B cell (primary cell): ENCODE measurements at regions not wholly inside any gene's neighbourhood (a gene's known extent, or its start where the extent isn't known, plus 50 kb on each side); places are given as distances from the start of the nearest gene placed in this dataset.

Experiments
- ATAC-seq: fragments of 200-7000 bp; cut with Tn5 transposase; one replicate; pipeline ENCODE4 v1.10.0; 2021; ENCODE audit warnings: low read depth, mild to moderate bottlenecking, moderate number of reproducible peaks, moderate library complexity
- CTCF ChIA-PET: fragments of 350-600 bp; sonication (Branson Sonifier 250); formaldehyde crosslinking; loops from one replicate; lab custom pipeline; 2021; ENCODE audit warnings: antibody characterized with exemption, inconsistent platforms; lab: Charles Lee
- POLR2A ChIA-PET: fragments of 350-600 bp; sonication (Branson Sonifier 250); formaldehyde crosslinking; loops from one replicate; lab custom pipeline; 2021; ENCODE audit warnings: antibody characterized with exemption; lab: Charles Lee
- DNase-seq: peaks from one replicate; pipeline ENCODE4 v3.0.0; 2013
- H2AFZ ChIP-seq: 2 replicates; pipeline ENCODE4 v1.6.1; 2012; ENCODE audit warnings: mild to moderate bottlenecking, low read depth, low read length; ENCODE audit not compliant: insufficient read depth, poor library complexity, severe bottlenecking
- H3K27ac ChIP-seq, 2 donors: 1 replicate in 1 of 2; 2 replicates in 1 of 2; pipeline ENCODE4 v1.5.1; 2012 to 2013; ENCODE audit warnings: low read length in 2 of 2, mild to moderate bottlenecking in 2 of 2, moderate library complexity in 1 of 2
- H3K27me3 ChIP-seq, 4 experiments: fragments of 200-600 bp in 1 of 4; sonication (generic) in 1 of 4; replicated peaks in 1 of 4; 1 replicate in 2 of 4; 2 replicates in 2 of 4; pipeline versions ENCODE4 v1.6.1 to v1.7.0; 2013 to 2016; ENCODE audit warnings: low read length in 3 of 4, mild to moderate bottlenecking in 2 of 4, mixed read lengths in 1 of 4, moderate library complexity in 1 of 4; ENCODE audit not compliant: insufficient read depth in 4 of 4, control insufficient read depth in 3 of 4; ENCODE audit errors: control extremely low read depth in 1 of 4
- H3K36me3 ChIP-seq, 2 experiments: replicated peaks in 1 of 2; 1 replicate in 1 of 2; 2 replicates in 1 of 2; pipeline versions ENCODE4 v1.6.1 to v1.7.1; 2013; ENCODE audit warnings: low read length in 1 of 2; ENCODE audit not compliant: insufficient read depth in 2 of 2, control insufficient read depth in 1 of 2; ENCODE audit errors: control extremely low read depth in 1 of 2, extremely low read depth in 1 of 2
- H3K4me1 ChIP-seq, 2 donors: fragments of 200-600 bp in 1 of 2; sonication (generic) in 1 of 2; 1 replicate in 1 of 2; 2 replicates in 1 of 2; pipeline versions ENCODE4 v1.5.1 to v1.6.1; 2013 to 2017; ENCODE audit warnings: low read length in 2 of 2; ENCODE audit not compliant: control insufficient read depth in 2 of 2, insufficient read depth in 2 of 2
- H3K4me2 ChIP-seq: replicated peaks from 2 replicates; pipeline ENCODE3; 2012; ENCODE audit warnings: mild to moderate bottlenecking, low read depth, low read length; ENCODE audit not compliant: poor library complexity, severe bottlenecking
- H3K4me3 ChIP-seq, 5 experiments: fragments of 200-600 bp in 1 of 5; sonication (generic) in 1 of 5; 1 replicate in 3 of 5; 2 replicates in 2 of 5; pipeline versions ENCODE4 v1.5.1 to v1.7.0; 2011 to 2016; ENCODE audit warnings: low read length in 4 of 5, mild to moderate bottlenecking in 4 of 5, low read depth in 2 of 5, control low read depth in 1 of 5, moderate library complexity in 1 of 5; ENCODE audit not compliant: insufficient read depth in 1 of 5; ENCODE audit errors: control extremely low read depth in 1 of 5, extremely low read depth in 1 of 5
- H3K79me2 ChIP-seq: fragments of 200-600 bp; sonication (generic); one replicate; pipeline ENCODE4 v1.6.0; 2016; ENCODE audit warnings: low read length; ENCODE audit not compliant: control insufficient read depth, insufficient read depth
- H3K9ac ChIP-seq: fragments of 200-600 bp; sonication (generic); 2 replicates; pipeline ENCODE4 v1.6.1; 2017; ENCODE audit warnings: mild to moderate bottlenecking, low read length, moderate library complexity
- H3K9me3 ChIP-seq, 3 donors: one replicate each; pipeline versions ENCODE4 v1.6.1 to v1.7.1; 2013; ENCODE audit warnings: low read length in 2 of 3; ENCODE audit not compliant: control insufficient read depth in 2 of 3, insufficient read depth in 1 of 3; ENCODE audit errors: control extremely low read depth in 1 of 3
- H4K20me1 ChIP-seq: 2 replicates; pipeline ENCODE4 v1.6.0; 2012; ENCODE audit warnings: mild to moderate bottlenecking, low read length; ENCODE audit not compliant: insufficient read depth, control insufficient read depth, poor library complexity, severe bottlenecking
- H3K27ac Mint-ChIP-seq: one replicate; pipeline ENCODE4 v1.8.0; 2021; ENCODE audit warnings: mixed read lengths
- H3K27me3 Mint-ChIP-seq: one replicate; pipeline ENCODE4 v1.8.0; 2021; ENCODE audit warnings: mixed read lengths
- H3K4me1 Mint-ChIP-seq: one replicate; pipeline ENCODE4 v1.8.0; 2021; ENCODE audit warnings: mixed read lengths
- H3K4me3 Mint-ChIP-seq: one replicate; pipeline ENCODE4 v1.8.0; 2021; ENCODE audit warnings: mixed read lengths
- H3K9me3 Mint-ChIP-seq: one replicate; pipeline ENCODE4 v1.8.0; 2022; ENCODE audit warnings: mixed read lengths; ENCODE audit not compliant: insufficient read depth
- CTCF ChIP-seq: fragments of 200-600 bp; IDR thresholded peaks from one replicate; pipeline ENCODE4 v1.8.0; 2022; ENCODE audit warnings: antibody characterized with exemption, mild to moderate bottlenecking
- EZH2 ChIP-seq: IDR thresholded peaks from 2 replicates; pipeline ENCODE4 v1.6.1; 2012; ENCODE audit warnings: borderline replicate concordance, low read depth, mild to moderate bottlenecking, moderate library complexity, low read length; ENCODE audit not compliant: insufficient read depth, poor library complexity, severe bottlenecking
- WGBS: methylation state at CpG from one replicate; pipeline ENCODE4 v1.1.5; 2013; ENCODE audit warnings: missing lambda C conversion rate; ENCODE audit not compliant: insufficient coverage; 5-methylcytosine and 5-hydroxymethylcytosine counted together
- intact Hi-C: fragments of 100-400 bp; cut with micrococcal nuclease; formaldehyde crosslinking; loops from one replicate; pipeline ENCODE4 v1.10.0; 2022

- ATAC-seq (no peak), DNase-seq (no peak)
- Mint-ChIP-seq H3K9me3 (no peaks in the 10 kb centered on the region), H3K27me3 (no peaks in the 10 kb centered on the region), H3K27ac (no peak overlapping the region), H3K4me3 (no peak overlapping the region), H3K4me1 (no peaks in the 10 kb centered on the region)
- Histone ChIP-seq H3K9me3 (no peaks in the 10 kb centered on the region), H2AFZ (no peak overlapping the region), H3K79me2 (no peaks in the 10 kb centered on the region), H3K9ac (no peak overlapping the region), H3K36me3 (no peaks in the 10 kb centered on the region), H3K4me2 (no peak overlapping the region), H4K20me1 (no peaks in the 10 kb centered on the region), H3K27me3 (no peaks in the 10 kb centered on the region), H3K4me3 (no peak overlapping the region), H3K4me1 (no peaks in the 10 kb centered on the region), H3K27ac (no peak overlapping the region)
- ChIA-PET POLR2A (no interaction called here), CTCF (no interaction called here)
- no CpG with 5 or more reads among the region's 3 CpGs for WGBS
- TF ChIP-seq CTCF (no peak), EZH2 (no peak)
- intact Hi-C loops: no loop called here
Observed at GRCh38 chr5:40292006-40292405, 387.7 kb upstream of the PTGER4 start.

- H3K27ac Mint-ChIP-seq: no peak overlapping the region
- H3K9me3 Mint-ChIP-seq: no peaks in the 10 kb centered on the region
- no CpG with 5 or more reads among the region's 2 CpGs for WGBS
- no peak overlapping the region for H3K4me3 Mint-ChIP-seq
- ChIA-PET POLR2A (no interaction called here), CTCF (no interaction called here)
- Histone ChIP-seq H3K9me3 (no peaks in the 10 kb centered on the region), H2AFZ (no peak overlapping the region), H3K79me2 (no peaks in the 10 kb centered on the region), H3K9ac (no peak overlapping the region), H3K27me3 (no peaks in the 10 kb centered on the region), H3K4me3 (no peak overlapping the region), H4K20me1 (no peaks in the 10 kb centered on the region), H3K4me2 (no peak overlapping the region), H3K27ac (no peak overlapping the region), H3K4me1 (no peaks in the 10 kb centered on the region), H3K36me3 (no peaks in the 10 kb centered on the region)
- intact Hi-C loops: no loop called here
- no peaks in the 10 kb centered on the region for H3K27me3 Mint-ChIP-seq
- DNase-seq: no peak
- TF ChIP-seq EZH2: no peak
- no peaks in the 10 kb centered on the region for H3K4me1 Mint-ChIP-seq
- no peak for ATAC-seq
Observed at GRCh38 chr5:40291338-40291737, 388.4 kb upstream of the PTGER4 start.
